ENCODE measurements at regions not wholly inside any gene's neighbourhood (a gene's known extent, or its start where the extent isn't known, plus 50 kb on each side); places are given as distances from the start of the nearest gene placed in this dataset.

- Histone ChIP-seq H3K4me3 (replicated peaks in 1 of 3; ENCODE audit: insufficient read depth in 1 of 3, low read depth in 2 of 3, low read length in 3 of 3) (no peak overlapping the region), H3K4me1 (ENCODE audit: insufficient read depth, low read length) (peaks cover 44% of the 10 kb centered on the region), H3K27ac (ENCODE audit: extremely low read length, insufficient read depth, low read length) (peak overlapping the region; percentile 53), H4K20me1 (ENCODE audit: insufficient read depth, low read length) (no peaks in the 10 kb centered on the region), H2AFZ (ENCODE audit: low read length) (no peak overlapping the region), H3K79me2 (ENCODE audit: insufficient read depth, low read length) (no peaks in the 10 kb centered on the region), H3K4me2 (ENCODE audit: low read depth, low read length) (no peak overlapping the region), H3K27me3 (ENCODE audit: control insufficient read depth in 1 of 2, insufficient read depth in 2 of 2, low read length in 2 of 2) (peaks cover 0 to 10% of the 10 kb centered on the region in 2 experiments; a peak in 3 of 5 replicates), H3K9me3 (ENCODE audit: low read length) (no peaks in the 10 kb centered on the region), H3K9ac (ENCODE audit: insufficient read depth, low read depth, low read length) (no peak overlapping the region), H3K36me3 (replicated peaks in 1 of 2; ENCODE audit: control insufficient read depth in 1 of 2, insufficient read depth in 2 of 2, low read length in 2 of 2) (no peaks in the 10 kb centered on the region)
- FAIRE-seq (no peak), ATAC-seq (no peak), DNase-seq (ENCODE audit: low spot score) (no peak)
- in situ Hi-C loops (cut with HindIII; ENCODE audit: extremely low pct_ligation_motif_present, low pct_unique_long_range_greater_than_20kb) (no loop called here), intact Hi-C loops (cut with micrococcal nuclease; ENCODE audit: unreplicated experiment) (no loop called here)
- no TSS peak for BruUV-seq (replicated peaks)
- WGBS (ENCODE audit: low lambda C conversion rate), result 83% methylated on average over 1 of the region's 8 CpGs
- CTCF ChIA-PET (ENCODE audit: low intra/inter-chr PET ratio, low total read pairs), result no interaction called here
- POLR2A ChIA-PET, result no interaction called here
- TF ChIP-seq, protein P1, sequence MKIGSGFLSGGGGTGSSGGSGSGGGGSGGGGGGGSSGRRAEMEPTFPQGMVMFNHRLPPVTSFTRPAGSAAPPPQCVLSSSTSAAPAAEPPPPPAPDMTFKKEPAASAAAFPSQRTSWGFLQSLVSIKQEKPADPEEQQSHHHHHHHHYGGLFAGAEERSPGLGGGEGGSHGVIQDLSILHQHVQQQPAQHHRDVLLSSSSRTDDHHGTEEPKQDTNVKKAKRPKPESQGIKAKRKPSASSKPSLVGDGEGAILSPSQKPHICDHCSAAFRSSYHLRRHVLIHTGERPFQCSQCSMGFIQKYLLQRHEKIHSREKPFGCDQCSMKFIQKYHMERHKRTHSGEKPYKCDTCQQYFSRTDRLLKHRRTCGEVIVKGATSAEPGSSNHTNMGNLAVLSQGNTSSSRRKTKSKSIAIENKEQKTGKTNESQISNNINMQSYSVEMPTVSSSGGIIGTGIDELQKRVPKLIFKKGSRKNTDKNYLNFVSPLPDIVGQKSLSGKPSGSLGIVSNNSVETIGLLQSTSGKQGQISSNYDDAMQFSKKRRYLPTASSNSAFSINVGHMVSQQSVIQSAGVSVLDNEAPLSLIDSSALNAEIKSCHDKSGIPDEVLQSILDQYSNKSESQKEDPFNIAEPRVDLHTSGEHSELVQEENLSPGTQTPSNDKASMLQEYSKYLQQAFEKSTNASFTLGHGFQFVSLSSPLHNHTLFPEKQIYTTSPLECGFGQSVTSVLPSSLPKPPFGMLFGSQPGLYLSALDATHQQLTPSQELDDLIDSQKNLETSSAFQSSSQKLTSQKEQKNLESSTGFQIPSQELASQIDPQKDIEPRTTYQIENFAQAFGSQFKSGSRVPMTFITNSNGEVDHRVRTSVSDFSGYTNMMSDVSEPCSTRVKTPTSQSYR (CRISPR knock-in tag; IDR thresholded peaks at IDR 0.05; ENCODE audit: borderline replicate concordance), result no peak
- TF ChIP-seq, protein P2, sequence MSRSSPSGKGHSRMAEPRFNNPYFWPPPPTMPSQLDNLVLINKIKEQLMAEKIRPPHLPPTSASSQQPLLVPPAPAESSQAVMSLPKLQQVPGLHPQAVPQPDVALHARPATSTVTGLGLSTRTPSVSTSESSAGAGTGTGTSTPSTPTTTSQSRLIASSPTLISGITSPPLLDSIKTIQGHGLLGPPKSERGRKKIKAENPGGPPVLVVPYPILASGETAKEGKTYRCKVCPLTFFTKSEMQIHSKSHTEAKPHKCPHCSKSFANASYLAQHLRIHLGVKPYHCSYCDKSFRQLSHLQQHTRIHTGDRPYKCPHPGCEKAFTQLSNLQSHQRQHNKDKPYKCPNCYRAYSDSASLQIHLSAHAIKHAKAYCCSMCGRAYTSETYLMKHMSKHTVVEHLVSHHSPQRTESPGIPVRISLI (CRISPR knock-in tag; IDR thresholded peaks at IDR 0.05; ENCODE audit: borderline replicate concordance), result no peak
- TF ChIP-seq TGIF2 (CRISPR knock-in tag; IDR thresholded peaks at IDR 0.05) (no peak), ZNF530 (CRISPR knock-in tag; IDR thresholded peaks at IDR 0.05; ENCODE audit: low read depth) (no peak), CREB1 (IDR thresholded peaks at IDR 0.05) (no peak), CREB1 (CRISPR knock-in tag; IDR thresholded peaks at IDR 0.05) (no peak), ZNF318 (CRISPR knock-in tag; IDR thresholded peaks at IDR 0.05) (no peak), HBP1 (CRISPR knock-in tag; IDR thresholded peaks at IDR 0.05; ENCODE audit: low read depth) (no peak), ZNF446 (CRISPR knock-in tag; IDR thresholded peaks at IDR 0.05) (no peak), TBX2 (CRISPR knock-in tag; IDR thresholded peaks at IDR 0.05; ENCODE audit: borderline replicate concordance) (no peak)
Measured at GRCh38 chr10:131749767-131750142, 151.1 kb upstream of the PPP2R2D start.
